ENCODE measurements at regions not wholly inside any gene's neighbourhood (a gene's known extent, or its start where the extent isn't known, plus 50 kb on each side); places are given as distances from the start of the nearest gene placed in this dataset.

DNA sequence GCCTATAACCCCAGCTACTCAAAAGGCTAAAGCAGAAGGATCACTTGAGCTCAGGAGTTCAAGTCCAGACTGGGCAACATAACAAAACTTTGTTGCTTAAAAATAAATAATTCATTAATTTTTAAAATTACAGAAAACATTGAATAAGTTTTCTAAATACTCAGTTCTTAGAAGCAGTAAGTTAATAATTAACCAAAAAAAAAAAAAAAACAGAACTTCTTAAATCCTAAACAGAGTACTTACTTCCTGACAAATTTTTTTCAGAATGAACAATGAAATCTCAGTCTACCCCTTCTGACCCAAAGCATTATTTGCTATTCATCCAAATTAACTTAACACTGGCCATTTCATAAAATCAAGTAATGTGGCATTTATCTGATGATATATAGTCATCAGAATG lies 65.4 kb upstream of the ARHGAP32 start:
- no peak for TF ChIP-seq EP300 (IDR thresholded peaks at IDR 0.05)
- TF ChIP-seq CTCF (IDR thresholded peaks at IDR 0.05) = no peak
- no peak for TF ChIP-seq POLR2A (IDR thresholded peaks at IDR 0.05)

All from ovary (tissue), 3 donors.